GM23248 (cell line): ENCODE measurements at regions not wholly inside any gene's neighbourhood (a gene's known extent, or its start where the extent isn't known, plus 50 kb on each side); places are given as distances from the start of the nearest gene placed in this dataset.

Experiments used
- EZH2 ChIP-seq: fragments of 200-600 bp; sonication (generic); IDR thresholded peaks from 2 replicates; pipeline ENCODE4 v1.6.1; 2018; ENCODE audit warnings: antibody characterized with exemption, mild to moderate bottlenecking; ENCODE audit not compliant: insufficient read depth, poor library complexity, severe bottlenecking
- EZH2phosphoT487 ChIP-seq: fragments of 200-600 bp; sonication (generic); IDR thresholded peaks from 2 replicates; pipeline ENCODE4 v1.6.1; 2018; ENCODE audit warnings: antibody characterized with exemption, moderate library complexity, mild to moderate bottlenecking, low read depth; ENCODE audit not compliant: insufficient read depth

GRCh38 chr3:110929816-110930215 lies 141.8 kb upstream of the NECTIN3 start:
- TF ChIP-seq EZH2 (no peak), EZH2phosphoT487 (no peak)
